OCI-M1 (cell line): ENCODE measurements at regions not wholly inside any gene's neighbourhood (a gene's known extent, or its start where the extent isn't known, plus 50 kb on each side); places are given as distances from the start of the nearest gene placed in this dataset.
"Not testable (repeated sequence)": the region's sequence is repeated elsewhere in the genome, so short reads cannot be mapped to it uniquely, and the experiment has no call there.

Source experiments
- DNase-seq: peaks from one replicate; lab custom pipeline; 2025; lab: John Stamatoyannopoulos, UW

DNA sequence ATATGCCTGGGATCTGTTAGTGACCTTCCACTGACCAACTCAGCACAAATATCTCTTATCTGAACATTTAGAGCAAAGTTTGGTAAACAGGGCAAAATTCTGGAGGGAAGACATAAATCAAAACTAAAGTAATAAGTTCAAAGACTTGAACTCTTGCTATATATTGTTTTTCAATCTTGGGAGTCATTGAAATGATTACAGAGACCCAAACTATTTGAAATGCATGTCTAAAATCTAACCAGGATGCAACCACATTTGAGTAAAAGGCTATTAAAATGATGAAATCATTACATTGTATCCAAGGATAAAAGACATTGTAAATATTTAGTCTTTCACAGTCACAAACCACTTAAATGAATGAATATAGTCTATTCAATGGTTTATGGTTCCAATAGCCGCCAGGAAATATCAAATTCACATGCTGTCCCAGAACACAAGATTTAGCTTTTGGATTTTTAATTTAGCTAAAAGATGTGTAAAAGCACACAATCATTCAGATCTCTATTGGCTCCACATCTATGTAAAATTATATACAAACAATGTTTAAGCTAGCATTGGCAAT is 256.6 kb upstream of the EPHA7 start:
- no peak for DNase-seq

DNA sequence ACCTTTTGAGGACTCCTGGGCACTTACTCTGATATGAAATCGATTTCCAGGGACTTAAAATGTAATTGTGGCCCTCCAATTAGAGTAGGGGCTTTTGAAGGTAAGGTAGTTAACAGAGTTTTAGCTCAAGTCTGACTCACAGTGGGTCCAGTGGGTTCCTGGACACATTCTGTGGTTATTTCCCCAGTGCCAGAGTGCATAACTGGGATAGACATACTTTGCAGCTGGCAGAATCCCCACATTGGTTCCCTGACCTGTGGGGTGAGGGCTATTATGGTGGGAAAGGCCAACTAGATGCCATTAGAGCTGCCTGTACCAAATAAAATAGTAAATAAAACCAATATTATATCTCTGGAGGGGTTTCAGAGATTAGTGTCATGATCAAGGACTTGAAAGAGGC is 243.8 kb upstream of the EPHA7 start:
- DNase-seq: no peak

DNA sequence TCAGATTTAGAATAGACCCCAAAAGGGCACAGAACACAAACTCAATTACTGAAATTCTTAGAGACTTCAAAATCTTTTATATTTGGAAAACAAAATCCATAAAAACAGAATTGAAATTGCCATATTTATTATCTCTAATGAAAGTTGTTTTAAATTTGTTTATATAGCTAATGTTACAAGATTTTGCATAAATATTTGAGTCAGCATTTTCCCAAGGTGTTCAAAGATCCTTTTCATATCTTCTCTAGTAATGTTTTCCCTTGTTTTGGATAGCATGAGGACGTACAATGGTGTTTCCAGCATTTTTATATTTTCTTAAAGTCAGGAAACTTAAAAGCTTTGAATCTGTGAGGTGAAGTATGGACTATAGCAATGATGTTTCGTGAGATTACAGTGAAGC is 235.2 kb upstream of the EPHA7 start:
- DNase-seq: no peak

- DNase-seq: peak; percentile 73
Measured at GRCh38 chr6:93644611-93645010, 225.3 kb upstream of the EPHA7 start.

DNA sequence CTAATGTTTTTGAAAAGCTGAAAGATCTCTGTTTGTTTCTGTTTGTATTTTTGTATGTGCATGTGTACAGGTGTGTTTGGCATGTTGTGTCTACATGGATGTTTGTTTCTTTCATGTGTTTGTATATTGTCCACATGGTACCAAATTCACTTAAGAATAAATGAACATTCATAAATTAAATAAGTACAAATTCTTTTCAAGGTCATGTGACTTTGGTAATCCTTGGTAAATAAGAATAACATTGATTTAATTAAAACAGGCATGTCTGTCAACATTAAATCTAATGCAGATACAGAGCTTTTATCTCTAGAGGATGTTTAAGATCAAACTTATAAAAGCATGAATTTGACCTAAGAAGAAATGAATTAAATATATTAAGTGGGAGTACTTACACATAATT is 219.8 kb upstream of the EPHA7 start:
- DNase-seq: peak; percentile 65

GRCh38 chr6:93636987-93637664 is 217.8 kb upstream of the EPHA7 start:
- not testable (repeated sequence) for DNase-seq

- DNase-seq: peak; percentile 52
Measured at GRCh38 chr6:93624408-93624807, 205.0 kb upstream of the EPHA7 start.

DNA sequence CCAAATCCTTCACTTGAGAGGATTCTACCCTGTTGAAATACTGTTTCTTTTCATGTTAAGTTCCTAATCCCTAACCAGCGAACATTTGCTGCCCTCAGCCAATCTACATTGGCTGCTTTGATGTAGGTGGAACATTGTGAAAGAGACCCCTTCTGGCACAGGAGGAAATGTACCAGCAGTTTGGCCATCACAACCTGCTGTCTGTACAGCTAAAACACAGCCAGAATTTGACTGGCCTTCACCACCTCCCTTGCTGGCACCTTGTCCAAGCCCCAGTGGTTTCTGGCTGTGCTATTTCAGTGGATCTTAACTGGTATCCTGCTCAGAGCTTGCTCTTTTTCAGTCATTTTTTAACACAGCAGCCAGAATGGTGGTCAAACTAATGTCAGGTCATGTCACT is 202.1 kb upstream of the EPHA7 start:
- peak; percentile 23 for DNase-seq

- DNase-seq: no peak
Measured at GRCh38 chr6:93604951-93605350, 185.6 kb upstream of the EPHA7 start.

DNA sequence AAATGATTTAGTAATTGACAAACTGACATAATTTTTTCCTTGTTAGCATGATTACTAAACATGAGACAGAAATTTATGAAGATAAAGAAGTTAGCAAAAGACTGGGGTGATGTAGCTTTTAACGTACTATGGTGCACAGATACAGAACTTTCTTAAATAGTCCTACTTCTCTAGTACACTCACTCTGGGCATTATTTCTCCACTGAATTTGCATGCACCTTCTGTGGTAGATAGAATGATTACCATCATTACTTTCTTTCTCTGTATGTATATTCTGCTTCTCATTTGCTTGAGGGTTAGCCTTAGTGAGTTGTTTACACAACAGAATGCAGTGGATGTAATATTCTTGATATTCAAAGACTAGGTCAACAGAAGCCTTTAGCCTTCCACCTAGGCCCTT is 173.1 kb upstream of the EPHA7 start:
- no peak for DNase-seq

GRCh38 chr6:93586306-93586705 is 166.9 kb upstream of the EPHA7 start:
- DNase-seq: no peak

- no peak for DNase-seq
Measured at GRCh38 chr6:93584300-93584699, 164.9 kb upstream of the EPHA7 start.

DNA sequence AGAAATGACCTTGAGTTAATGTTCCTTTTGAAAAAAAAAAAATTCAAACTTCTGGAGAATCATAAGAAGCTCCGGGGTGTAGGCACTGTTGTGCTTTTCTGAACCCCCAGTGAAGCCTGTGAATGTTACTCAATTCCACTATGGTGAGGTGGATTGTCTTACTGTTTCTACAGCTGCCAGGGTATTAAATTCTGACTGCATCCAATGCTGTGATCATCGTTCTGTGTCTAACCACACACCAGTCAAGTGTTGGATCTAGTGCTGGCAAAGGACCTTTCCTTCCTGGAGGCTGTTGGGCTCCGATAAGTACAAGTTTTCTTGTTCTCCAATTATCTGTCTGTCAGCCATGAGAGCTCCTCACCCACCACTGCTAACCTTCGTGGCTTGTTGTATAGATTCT is 162.0 kb upstream of the EPHA7 start:
- peak; percentile 67 for DNase-seq

DNA sequence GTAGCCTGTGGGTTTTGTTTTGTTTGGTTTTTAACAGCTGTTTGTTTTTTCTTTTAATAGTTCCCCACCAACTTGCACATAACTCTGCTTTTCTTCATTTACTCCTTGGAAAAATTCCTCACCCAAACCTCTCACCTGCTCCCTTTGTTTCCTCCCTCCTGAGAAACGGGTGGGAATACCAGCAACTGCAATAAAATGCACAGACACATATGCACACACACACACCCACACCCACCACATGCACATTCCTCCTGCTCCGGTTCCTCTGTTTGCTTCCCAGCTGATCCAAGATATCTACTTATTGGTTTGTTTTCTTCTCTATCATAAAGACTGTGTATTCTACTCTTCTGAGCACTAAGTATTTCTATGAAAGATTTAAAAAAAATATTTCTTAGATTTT is 161.1 kb upstream of the EPHA7 start:
- no peak for DNase-seq

GRCh38 chr6:93575495-93576267 is 156.3 kb upstream of the EPHA7 start:
- DNase-seq: no peak

GRCh38 chr6:93574299-93574698 is 154.9 kb upstream of the EPHA7 start:
- DNase-seq: no peak

DNA sequence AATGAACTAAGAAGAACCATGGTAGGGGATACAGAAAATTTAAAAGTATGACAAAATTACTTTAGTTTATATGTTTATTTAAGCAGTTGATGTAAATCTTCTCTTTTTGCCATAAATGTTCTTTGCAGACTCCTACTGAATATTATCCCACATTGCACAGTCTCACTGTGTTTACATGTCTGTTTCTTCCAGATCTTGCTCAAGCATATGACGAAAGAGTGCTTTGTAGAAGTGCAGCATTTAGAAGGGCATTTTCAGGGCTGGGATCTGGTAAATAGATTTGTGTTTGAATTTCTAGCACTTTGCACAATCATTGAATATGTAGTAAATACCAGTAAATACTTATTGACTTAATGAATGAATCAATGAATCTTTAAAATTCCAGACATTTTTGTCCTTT is 152.0 kb upstream of the EPHA7 start:
- no peak for DNase-seq

GRCh38 chr6:93568169-93568568 is 148.8 kb upstream of the EPHA7 start:
- peak; percentile 75 for DNase-seq

DNA sequence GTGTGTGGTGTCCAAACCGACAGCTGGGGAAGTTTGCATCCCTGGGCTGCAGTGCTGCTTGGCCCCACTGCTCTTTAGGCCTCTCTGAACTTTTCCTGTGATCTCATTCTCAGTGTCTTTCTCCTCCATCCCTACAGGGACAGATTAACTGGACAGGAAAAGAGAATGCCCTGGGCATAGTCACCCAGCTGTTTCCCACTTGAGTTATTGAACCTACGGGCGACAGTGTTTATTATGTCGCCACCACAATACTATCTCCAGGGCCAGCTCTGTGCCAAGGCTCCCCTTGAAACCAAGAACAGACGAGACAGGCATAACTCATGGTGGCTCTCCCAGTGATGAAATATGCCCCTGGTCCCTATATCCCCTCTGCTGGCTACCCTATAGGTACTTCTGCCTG is 147.8 kb upstream of the EPHA7 start:
- DNase-seq: no peak

DNA sequence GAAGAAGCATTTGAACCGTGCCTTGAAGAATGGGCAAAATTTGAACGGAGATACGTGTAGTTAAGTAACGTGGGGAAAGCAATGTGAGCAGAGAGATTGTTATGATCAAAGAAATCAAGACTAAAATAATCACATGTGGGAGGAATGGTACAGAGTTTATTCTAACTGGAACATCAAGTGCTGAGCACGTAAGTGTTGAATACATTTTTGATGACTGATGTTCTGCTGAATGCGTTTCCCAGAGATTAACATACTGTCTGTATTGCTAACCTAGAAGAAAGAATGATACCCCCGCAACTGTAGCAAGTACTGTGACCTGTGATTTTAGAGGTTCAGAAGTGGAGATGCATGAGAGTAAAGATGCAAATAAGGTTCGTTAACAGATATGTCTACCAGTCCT is 146.9 kb upstream of the EPHA7 start:
- DNase-seq: no peak

DNA sequence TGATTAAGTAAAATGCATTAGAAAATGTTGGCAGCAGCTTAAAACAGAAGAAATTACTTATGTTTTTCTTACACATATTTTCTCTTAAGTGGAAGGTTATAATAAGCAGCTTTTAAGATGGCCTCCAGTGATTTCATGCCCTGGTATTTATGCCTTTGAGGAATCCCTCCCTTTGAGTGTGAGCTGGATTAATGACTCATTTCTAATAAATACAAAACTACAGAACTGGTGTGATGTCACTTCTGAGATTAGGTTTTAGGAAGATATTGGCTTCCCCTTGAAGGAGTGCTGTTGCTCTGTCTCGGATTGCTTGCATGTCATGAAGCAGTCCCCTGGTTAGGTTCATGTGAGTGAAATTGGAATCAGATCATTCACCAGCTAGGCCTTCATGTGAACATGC is 143.2 kb upstream of the EPHA7 start:
- DNase-seq: no peak

GRCh38 chr6:93555292-93555691 is 135.9 kb upstream of the EPHA7 start:
- DNase-seq: no peak

- no peak for DNase-seq
Measured at GRCh38 chr6:93554018-93554417, 134.7 kb upstream of the EPHA7 start.
